H9 (cell line): ENCODE measurements at regions not wholly inside any gene's neighbourhood (a gene's known extent, or its start where the extent isn't known, plus 50 kb on each side); places are given as distances from the start of the nearest gene placed in this dataset.
A peak's percentile ranks its signal among the peaks of the same experiment; 100 is the strongest.

Source experiments
- DNase-seq: peaks from one replicate; pipeline ENCODE4 v3.0.0-alpha.2; 2017
- H2AFZ ChIP-seq: one replicate; pipeline ENCODE4 v1.6.1; 2013; ENCODE audit warnings: mild to moderate bottlenecking, low read length, control low read depth, moderate library complexity
- H2AK5ac ChIP-seq: 2 replicates; pipeline ENCODE4 v1.6.1; 2013; ENCODE audit warnings: low read length, control low read depth, mixed read lengths; ENCODE audit not compliant: insufficient read length
- H2BK120ac ChIP-seq: one replicate; pipeline ENCODE4 v1.6.1; 2013; ENCODE audit warnings: low read depth, mild to moderate bottlenecking, low read length, control low read depth, inconsistent platforms; ENCODE audit not compliant: poor library complexity, severe bottlenecking
- H2BK12ac ChIP-seq: 2 replicates; pipeline ENCODE4 v1.6.1; 2013; ENCODE audit warnings: low read length, control low read depth, mixed read lengths, low read depth; ENCODE audit not compliant: insufficient read length
- H2BK15ac ChIP-seq: 2 replicates; pipeline ENCODE4 v1.6.1; 2013; ENCODE audit warnings: low read depth, low read length, control low read depth
- H2BK20ac ChIP-seq: one replicate; pipeline ENCODE4 v1.6.1; 2013; ENCODE audit warnings: low read depth, mild to moderate bottlenecking, low read length, control low read depth, inconsistent platforms; ENCODE audit not compliant: poor library complexity, severe bottlenecking
- H2BK5ac ChIP-seq: 2 replicates; pipeline ENCODE4 v1.6.1; 2013; ENCODE audit warnings: low read length, control low read depth, mixed read lengths; ENCODE audit not compliant: insufficient read length
- H3K14ac ChIP-seq: 2 replicates; pipeline ENCODE4 v1.6.1; 2013; ENCODE audit warnings: low read length, control low read depth; ENCODE audit not compliant: insufficient read depth
- H3K18ac ChIP-seq: 2 replicates; pipeline ENCODE4 v1.6.1; 2013; ENCODE audit warnings: low read depth, mild to moderate bottlenecking, mixed read lengths, low read length, control low read depth; ENCODE audit not compliant: insufficient read length
- H3K23ac ChIP-seq: 2 replicates; pipeline ENCODE4 v1.6.1; 2013; ENCODE audit warnings: low read length, control low read depth, mixed read lengths, low read depth; ENCODE audit not compliant: insufficient read length
- H3K23me2 ChIP-seq: 2 replicates; pipeline ENCODE4 v1.6.1; 2013; ENCODE audit warnings: low read depth, mild to moderate bottlenecking, mixed read lengths, low read length, control low read depth; ENCODE audit not compliant: insufficient read length, poor library complexity, severe bottlenecking
- H3K27ac ChIP-seq: 2 replicates; pipeline ENCODE4 v1.5.1; 2013; ENCODE audit warnings: low read length, control low read depth, mixed read lengths, low read depth; ENCODE audit not compliant: insufficient read length
- H3K27me3 ChIP-seq: 2 replicates; pipeline ENCODE4 v1.6.1; 2013; ENCODE audit warnings: low read length, control low read depth, inconsistent platforms; ENCODE audit not compliant: insufficient read depth
- H3K4ac ChIP-seq: 2 replicates; pipeline ENCODE4 v1.6.1; 2013; ENCODE audit warnings: low read depth, mild to moderate bottlenecking, control low read depth, inconsistent platforms, low read length, moderate library complexity
- H3K4me1 ChIP-seq: 2 replicates; pipeline ENCODE4 v1.6.1; 2013; ENCODE audit warnings: low read length, control low read depth, inconsistent platforms; ENCODE audit not compliant: insufficient read depth
- H3K4me2 ChIP-seq: 2 replicates; pipeline ENCODE4 v1.6.1; 2013; ENCODE audit warnings: low read length, control low read depth, mixed read lengths; ENCODE audit not compliant: insufficient read length, insufficient read depth
- H3K56ac ChIP-seq: 2 replicates; pipeline ENCODE4 v1.6.1; 2013; ENCODE audit warnings: low read depth, mild to moderate bottlenecking, mixed read lengths, low read length, control low read depth; ENCODE audit not compliant: insufficient read length
- H3K79me1 ChIP-seq: 2 replicates; pipeline ENCODE4 v1.6.1; 2013; ENCODE audit warnings: low read depth, mild to moderate bottlenecking, moderate library complexity, low read length, control low read depth, inconsistent platforms; ENCODE audit not compliant: insufficient read depth, poor library complexity, severe bottlenecking
- H3K79me2 ChIP-seq: 2 replicates; pipeline ENCODE4 v1.6.1; 2013; ENCODE audit warnings: low read length, control low read depth, inconsistent platforms; ENCODE audit not compliant: insufficient read depth
- H3K9ac ChIP-seq: 2 replicates; pipeline ENCODE4 v1.6.1; 2013; ENCODE audit warnings: low read length, control low read depth, mixed read lengths; ENCODE audit not compliant: insufficient read length; ENCODE audit errors: extremely low read depth
- H3K9me3 ChIP-seq: one replicate; pipeline ENCODE4 v1.6.1; 2013; ENCODE audit warnings: low read depth, low read length, inconsistent platforms; ENCODE audit not compliant: control insufficient read depth
- H3T11ph ChIP-seq: one replicate; pipeline ENCODE4 v1.6.1; 2013; ENCODE audit warnings: mild to moderate bottlenecking, low read length, control low read depth, inconsistent platforms
- H4K20me1 ChIP-seq: one replicate; pipeline ENCODE4 v1.6.1; 2013; ENCODE audit not compliant: control insufficient read depth, insufficient read length, insufficient read depth
- H4K5ac ChIP-seq: 2 replicates; pipeline ENCODE4 v1.6.1; 2013; ENCODE audit warnings: low read depth, mild to moderate bottlenecking, mixed read lengths, low read length, control low read depth; ENCODE audit not compliant: insufficient read length
- H4K8ac ChIP-seq: replicated peaks from 2 replicates; pipeline ENCODE4 v1.6.1; 2013; ENCODE audit warnings: low read length, control low read depth, mixed read lengths, low read depth; ENCODE audit not compliant: insufficient read length
- H4K91ac ChIP-seq: 2 replicates; pipeline ENCODE4 v1.6.1; 2013; ENCODE audit warnings: low read depth, mild to moderate bottlenecking, moderate library complexity, mixed read lengths, low read length, control low read depth; ENCODE audit not compliant: insufficient read length
- H3K27ac Mint-ChIP-seq, 3 experiments: 2 replicates in 2 of 3; 3 replicates in 1 of 3; pipeline ENCODE4 v1.8.0; 2020 to 2021; ENCODE audit warnings: mixed read lengths in 3 of 3, mild to moderate bottlenecking in 1 of 3, moderate library complexity in 1 of 3
- H3K27me3 Mint-ChIP-seq: 2 replicates; pipeline ENCODE4 v1.8.0; 2021; ENCODE audit warnings: low read depth, mild to moderate bottlenecking, moderate library complexity, mixed read lengths
- H3K36me3 Mint-ChIP-seq, 3 experiments: 2 replicates in 2 of 3; 3 replicates in 1 of 3; pipeline ENCODE4 v1.8.0; 2020 to 2021; ENCODE audit warnings: low read depth in 3 of 3, mixed read lengths in 3 of 3; ENCODE audit not compliant: insufficient read depth in 1 of 3
- H3K4me1 Mint-ChIP-seq, 2 experiments: 2 replicates each; pipeline ENCODE4 v1.8.0; 2020; ENCODE audit warnings: mixed read lengths in 2 of 2
- H3K4me3 Mint-ChIP-seq, 2 experiments: 2 replicates in 1 of 2; 3 replicates in 1 of 2; pipeline ENCODE4 v1.8.0; 2020 to 2021; ENCODE audit warnings: mild to moderate bottlenecking in 2 of 2, mixed read lengths in 2 of 2, moderate library complexity in 1 of 2
- H3K9me3 Mint-ChIP-seq, 2 experiments: 2 replicates in 1 of 2; 3 replicates in 1 of 2; pipeline ENCODE4 v1.8.0; 2020; ENCODE audit warnings: mild to moderate bottlenecking in 2 of 2, mixed read lengths in 2 of 2, moderate library complexity in 1 of 2
- CTCF ChIP-seq: fragments of 200-600 bp; sonication (generic); conservative IDR thresholded peaks from 3 replicates; pipeline ENCODE4 v1.8.0; 2021; ENCODE audit warnings: antibody characterized with exemption, mild to moderate bottlenecking
- WGBS: extraction: QIAGEN DNeasy Blood & Tissue Kit; methylation state at CpG from one replicate; pipeline ENCODE4 v1.1.7; 2013; ENCODE audit warnings: missing lambda C conversion rate, low lambda C conversion rate, mixed read lengths; ENCODE audit not compliant: insufficient read length; ENCODE audit errors: extremely low coverage; 5-methylcytosine and 5-hydroxymethylcytosine counted together

- Mint-ChIP-seq H3K27ac (no peak overlapping the region), H3K36me3 (peaks cover 0 to 3% (median 0%) of the 10 kb centered on the region in 3 experiments; a peak in 2 of 7 replicates)
- no CpG with 5 or more reads among the region's 9 CpGs for WGBS
These were observed 134.9 kb downstream of the NDUFA10 start for GRCh38 chr2:239890206-239890746.

More at GRCh38 chr2:239890206-239890746, 134.9 kb downstream of the NDUFA10 start:
- Histone ChIP-seq H4K8ac (no peak overlapping the region), H2BK15ac (no peak overlapping the region), H2BK120ac (no peak overlapping the region), H3K23ac (no peak overlapping the region), H3K9ac (no peak overlapping the region), H2AK5ac (no peak overlapping the region), H3K4ac (no peak overlapping the region), H4K91ac (no peak overlapping the region), H3T11ph (no peak overlapping the region), H3K56ac (no peak overlapping the region), H4K5ac (no peak overlapping the region), H3K4me1 (no peaks in the 10 kb centered on the region), H2BK12ac (no peak overlapping the region), H2BK20ac (no peak overlapping the region), H3K79me2 (no peaks in the 10 kb centered on the region), H3K9me3 (no peaks in the 10 kb centered on the region), H2AFZ (no peak overlapping the region), H3K18ac (no peak overlapping the region), H3K27me3 (no peaks in the 10 kb centered on the region), H4K20me1 (no peaks in the 10 kb centered on the region), H3K4me2 (no peak overlapping the region), H3K79me1 (no peaks in the 10 kb centered on the region), H3K23me2 (no peaks in the 10 kb centered on the region), H2BK5ac (no peak overlapping the region), H3K27ac (no peak overlapping the region), H3K14ac (no peak overlapping the region)
- TF ChIP-seq CTCF = no peak
- Mint-ChIP-seq H3K4me1 (peaks cover 4 to 6% of the 10 kb centered on the region in 2 experiments), H3K27me3 (peaks cover 18% of the 10 kb centered on the region), H3K4me3 (no peak overlapping the region), H3K9me3 (peaks cover 18 to 19% of the 10 kb centered on the region in 2 experiments; a peak in 4 of 5 replicates)
- peak; percentile 8 for DNase-seq
